ENCODE measurements at regions not wholly inside any gene's neighbourhood (a gene's known extent, or its start where the extent isn't known, plus 50 kb on each side); places are given as distances from the start of the nearest gene placed in this dataset.
"Not testable (repeated sequence)": the region's sequence is repeated elsewhere in the genome, so short reads cannot be mapped to it uniquely, and the experiment has no call there.

- H3K9me3 Mint-ChIP-seq = peaks cover 15% of the 10 kb centered on the region
- H3K4me3 Mint-ChIP-seq; H3K27ac Mint-ChIP-seq; H3K36me3 Mint-ChIP-seq (ENCODE audit: low read depth); H3K4me1 Mint-ChIP-seq (ENCODE audit: low read depth); H3K27me3 Mint-ChIP-seq; intact Hi-C loops (cut with micrococcal nuclease): not testable (repeated sequence)
Measured at GRCh38 chr6:67922588-67922987, 712.5 kb upstream of the ADGRB3 start.

- H3K27ac Mint-ChIP-seq; H3K4me3 Mint-ChIP-seq; H3K36me3 Mint-ChIP-seq (ENCODE audit: low read depth); H3K4me1 Mint-ChIP-seq (ENCODE audit: low read depth); intact Hi-C loops (cut with micrococcal nuclease); H3K27me3 Mint-ChIP-seq: not testable (repeated sequence)
- H3K9me3 Mint-ChIP-seq = peaks cover 15% of the 10 kb centered on the region
Measured at GRCh38 chr6:67920040-67920439, 715.0 kb upstream of the ADGRB3 start.

GRCh38 chr6:67916399-67916798 is 718.7 kb upstream of the ADGRB3 start:
- no peaks in the 10 kb centered on the region for H3K9me3 Mint-ChIP-seq
- H3K36me3 Mint-ChIP-seq (ENCODE audit: low read depth) = no peaks in the 10 kb centered on the region
- no peaks in the 10 kb centered on the region for H3K27me3 Mint-ChIP-seq
- no peak overlapping the region for H3K27ac Mint-ChIP-seq
- intact Hi-C loops (cut with micrococcal nuclease) = no loop called here
- H3K4me3 Mint-ChIP-seq = no peak overlapping the region
- no peaks in the 10 kb centered on the region for H3K4me1 Mint-ChIP-seq (ENCODE audit: low read depth)

- H3K4me1 Mint-ChIP-seq (ENCODE audit: low read depth) = no peaks in the 10 kb centered on the region
- no peaks in the 10 kb centered on the region for H3K27me3 Mint-ChIP-seq
- intact Hi-C loops (cut with micrococcal nuclease) = no loop called here
- no peak overlapping the region for H3K27ac Mint-ChIP-seq
- no peaks in the 10 kb centered on the region for H3K9me3 Mint-ChIP-seq
- no peaks in the 10 kb centered on the region for H3K36me3 Mint-ChIP-seq (ENCODE audit: low read depth)
- no peak overlapping the region for H3K4me3 Mint-ChIP-seq
Measured at GRCh38 chr6:67914419-67914818, 720.7 kb upstream of the ADGRB3 start.

GRCh38 chr6:67909354-67909753 is 725.7 kb upstream of the ADGRB3 start:
- Mint-ChIP-seq H3K9me3 (peaks cover 2% of the 10 kb centered on the region), H3K4me1 (ENCODE audit: low read depth) (no peaks in the 10 kb centered on the region), H3K4me3 (no peak overlapping the region), H3K27ac (no peak overlapping the region), H3K27me3 (no peaks in the 10 kb centered on the region), H3K36me3 (ENCODE audit: low read depth) (no peaks in the 10 kb centered on the region)
- intact Hi-C loops (cut with micrococcal nuclease) = no loop called here

GRCh38 chr6:67908379-67908778 is 726.7 kb upstream of the ADGRB3 start:
- Mint-ChIP-seq H3K4me1 (ENCODE audit: low read depth) (no peaks in the 10 kb centered on the region), H3K27me3 (no peaks in the 10 kb centered on the region), H3K4me3 (no peak overlapping the region), H3K27ac (no peak overlapping the region), H3K36me3 (ENCODE audit: low read depth) (no peaks in the 10 kb centered on the region), H3K9me3 (peaks cover 11% of the 10 kb centered on the region)
- intact Hi-C loops (cut with micrococcal nuclease) = no loop called here

GRCh38 chr6:67904735-67905134 is 730.3 kb upstream of the ADGRB3 start:
- peaks cover 35% of the 10 kb centered on the region for H3K9me3 Mint-ChIP-seq
- intact Hi-C loops (cut with micrococcal nuclease); H3K36me3 Mint-ChIP-seq (ENCODE audit: low read depth); H3K4me1 Mint-ChIP-seq (ENCODE audit: low read depth); H3K27ac Mint-ChIP-seq; H3K27me3 Mint-ChIP-seq; H3K4me3 Mint-ChIP-seq: not testable (repeated sequence)

GRCh38 chr6:67898875-67899274 is 736.2 kb upstream of the ADGRB3 start:
- intact Hi-C loops (cut with micrococcal nuclease) = no loop called here
- Mint-ChIP-seq H3K4me1 (ENCODE audit: low read depth) (peaks cover 6% of the 10 kb centered on the region), H3K9me3 (peaks cover 28% of the 10 kb centered on the region), H3K27ac (no peak overlapping the region), H3K27me3 (no peaks in the 10 kb centered on the region), H3K36me3 (ENCODE audit: low read depth) (no peaks in the 10 kb centered on the region), H3K4me3 (no peak overlapping the region)

GRCh38 chr6:67897998-67898607 is 737.0 kb upstream of the ADGRB3 start:
- Mint-ChIP-seq H3K27me3 (no peaks in the 10 kb centered on the region), H3K4me3 (no peak overlapping the region), H3K27ac (no peak overlapping the region), H3K36me3 (ENCODE audit: low read depth) (no peaks in the 10 kb centered on the region), H3K9me3 (peaks cover 21% of the 10 kb centered on the region), H3K4me1 (ENCODE audit: low read depth) (peaks cover 6% of the 10 kb centered on the region)
- intact Hi-C loops (cut with micrococcal nuclease) = no loop called here

- H3K27me3 Mint-ChIP-seq = no peaks in the 10 kb centered on the region
- no peak overlapping the region for H3K27ac Mint-ChIP-seq
- no peak overlapping the region for H3K4me3 Mint-ChIP-seq
- intact Hi-C loops (cut with micrococcal nuclease) = no loop called here
- H3K4me1 Mint-ChIP-seq (ENCODE audit: low read depth) = peaks cover 6% of the 10 kb centered on the region
- H3K9me3 Mint-ChIP-seq = peaks cover 5% of the 10 kb centered on the region
- no peaks in the 10 kb centered on the region for H3K36me3 Mint-ChIP-seq (ENCODE audit: low read depth)
Measured at GRCh38 chr6:67896476-67896875, 738.6 kb upstream of the ADGRB3 start.

- intact Hi-C loops (cut with micrococcal nuclease) = no loop called here
- Mint-ChIP-seq H3K4me3 (no peak overlapping the region), H3K9me3 (peaks cover 18% of the 10 kb centered on the region), H3K4me1 (ENCODE audit: low read depth) (peaks cover 8% of the 10 kb centered on the region), H3K36me3 (ENCODE audit: low read depth) (no peaks in the 10 kb centered on the region), H3K27me3 (no peaks in the 10 kb centered on the region), H3K27ac (no peak overlapping the region)
Measured at GRCh38 chr6:67889682-67889995, 745.4 kb upstream of the ADGRB3 start.

- H3K4me1 Mint-ChIP-seq (ENCODE audit: low read depth) = peaks cover 8% of the 10 kb centered on the region
- no peaks in the 10 kb centered on the region for H3K36me3 Mint-ChIP-seq (ENCODE audit: low read depth)
- H3K27me3 Mint-ChIP-seq = no peaks in the 10 kb centered on the region
- H3K27ac Mint-ChIP-seq = no peak overlapping the region
- no peak overlapping the region for H3K4me3 Mint-ChIP-seq
- peaks cover 18% of the 10 kb centered on the region for H3K9me3 Mint-ChIP-seq
- intact Hi-C loops (cut with micrococcal nuclease) = no loop called here
Measured at GRCh38 chr6:67888886-67889681, 746.0 kb upstream of the ADGRB3 start.

- peaks cover 8% of the 10 kb centered on the region for H3K4me1 Mint-ChIP-seq (ENCODE audit: low read depth)
- H3K9me3 Mint-ChIP-seq = peaks cover 18% of the 10 kb centered on the region
- no peak overlapping the region for H3K27ac Mint-ChIP-seq
- no peak overlapping the region for H3K4me3 Mint-ChIP-seq
- H3K27me3 Mint-ChIP-seq = no peaks in the 10 kb centered on the region
- no peaks in the 10 kb centered on the region for H3K36me3 Mint-ChIP-seq (ENCODE audit: low read depth)
- intact Hi-C loops (cut with micrococcal nuclease) = no loop called here
Measured at GRCh38 chr6:67888546-67888885, 746.6 kb upstream of the ADGRB3 start.

GRCh38 chr6:67887747-67888545 is 747.1 kb upstream of the ADGRB3 start:
- intact Hi-C loops (cut with micrococcal nuclease) = no loop called here
- peaks cover 18% of the 10 kb centered on the region for H3K9me3 Mint-ChIP-seq
- no peak overlapping the region for H3K27ac Mint-ChIP-seq
- no peaks in the 10 kb centered on the region for H3K36me3 Mint-ChIP-seq (ENCODE audit: low read depth)
- H3K27me3 Mint-ChIP-seq = no peaks in the 10 kb centered on the region
- H3K4me1 Mint-ChIP-seq (ENCODE audit: low read depth) = peaks cover 8% of the 10 kb centered on the region
- H3K4me3 Mint-ChIP-seq = no peak overlapping the region
